CD4-positive, alpha-beta memory T cell (primary cell): ENCODE measurements at regions not wholly inside any gene's neighbourhood (a gene's known extent, or its start where the extent isn't known, plus 50 kb on each side); places are given as distances from the start of the nearest gene placed in this dataset.
"Not testable (repeated sequence)": the region's sequence is repeated elsewhere in the genome, so short reads cannot be mapped to it uniquely, and the experiment has no call there.

Experiments
- CTCF ChIA-PET: fragments of 350-600 bp; sonication (Branson Sonifier 250); formaldehyde crosslinking; loops from one replicate; lab custom pipeline; 2021; ENCODE audit warnings: inconsistent platforms; ENCODE audit not compliant: partially characterized antibody; lab: Charles Lee
- POLR2A ChIA-PET: fragments of 350-600 bp; sonication (Branson Sonifier 250); formaldehyde crosslinking; loops from one replicate; lab custom pipeline; 2021; ENCODE audit not compliant: partially characterized antibody; lab: Charles Lee
- DNase-seq, 5 donors: peaks; one replicate each; pipeline versions ENCODE4 v3.0.0 to v3.0.0-alpha.2; 2020 to 2022; ENCODE audit warnings: mixed read lengths in 1 of 5
- H3K27ac ChIP-seq: one replicate; pipeline ENCODE4 v1.7.0; 2013; ENCODE audit warnings: low read depth, low read length
- H3K27me3 ChIP-seq: 2 replicates; pipeline ENCODE4 v1.7.0; 2013; ENCODE audit warnings: mild to moderate bottlenecking, low read length, moderate library complexity; ENCODE audit not compliant: insufficient read depth
- H3K36me3 ChIP-seq: 2 replicates; pipeline ENCODE4 v1.7.0; 2013; ENCODE audit warnings: mild to moderate bottlenecking, low read length, moderate library complexity; ENCODE audit not compliant: insufficient read depth
- H3K4me1 ChIP-seq: 2 replicates; pipeline ENCODE4 v1.7.0; 2013; ENCODE audit warnings: mild to moderate bottlenecking, low read length, moderate library complexity; ENCODE audit not compliant: insufficient read depth
- H3K4me3 ChIP-seq, 2 donors: one replicate each; pipeline ENCODE4 v1.7.0; 2013; ENCODE audit warnings: low read length in 2 of 2, mild to moderate bottlenecking in 1 of 2
- H3K9me3 ChIP-seq, 2 donors: one replicate each; pipeline ENCODE4 v1.7.0; 2013; ENCODE audit warnings: low read length in 2 of 2, control low read depth in 1 of 2; ENCODE audit not compliant: control insufficient read depth in 1 of 2
- H3K27ac Mint-ChIP-seq, 7 donors: one replicate each; pipeline ENCODE4 v1.8.0; 2020 to 2021; ENCODE audit warnings: mixed read lengths in 7 of 7, mild to moderate bottlenecking in 6 of 7, inconsistent platforms in 3 of 7, moderate library complexity in 3 of 7
- H3K27me3 Mint-ChIP-seq, 2 donors: one replicate each; pipeline ENCODE4 v1.8.0; 2020 to 2021; ENCODE audit warnings: mixed read lengths in 2 of 2
- H3K36me3 Mint-ChIP-seq, 2 donors: one replicate each; pipeline ENCODE4 v1.8.0; 2020 to 2021; ENCODE audit warnings: mixed read lengths in 2 of 2, inconsistent platforms in 1 of 2, mild to moderate bottlenecking in 1 of 2
- H3K4me1 Mint-ChIP-seq, 4 donors: one replicate each; pipeline ENCODE4 v1.8.0; 2020 to 2021; ENCODE audit warnings: mixed read lengths in 4 of 4, mild to moderate bottlenecking in 1 of 4
- H3K4me3 Mint-ChIP-seq, 8 donors: one replicate each; pipeline ENCODE4 v1.8.0; 2020 to 2021; ENCODE audit warnings: mixed read lengths in 8 of 8, mild to moderate bottlenecking in 7 of 8, moderate library complexity in 6 of 8, inconsistent platforms in 3 of 8
- H3K9me3 Mint-ChIP-seq, 8 donors: one replicate each; pipeline ENCODE4 v1.8.0; 2020 to 2021; ENCODE audit warnings: mixed read lengths in 8 of 8, mild to moderate bottlenecking in 5 of 8, inconsistent platforms in 3 of 8, moderate library complexity in 1 of 8
- intact Hi-C: fragments of 100-400 bp; cut with micrococcal nuclease; formaldehyde crosslinking; loops from one replicate; pipeline ENCODE4 v1.15.1; 2023

DNA sequence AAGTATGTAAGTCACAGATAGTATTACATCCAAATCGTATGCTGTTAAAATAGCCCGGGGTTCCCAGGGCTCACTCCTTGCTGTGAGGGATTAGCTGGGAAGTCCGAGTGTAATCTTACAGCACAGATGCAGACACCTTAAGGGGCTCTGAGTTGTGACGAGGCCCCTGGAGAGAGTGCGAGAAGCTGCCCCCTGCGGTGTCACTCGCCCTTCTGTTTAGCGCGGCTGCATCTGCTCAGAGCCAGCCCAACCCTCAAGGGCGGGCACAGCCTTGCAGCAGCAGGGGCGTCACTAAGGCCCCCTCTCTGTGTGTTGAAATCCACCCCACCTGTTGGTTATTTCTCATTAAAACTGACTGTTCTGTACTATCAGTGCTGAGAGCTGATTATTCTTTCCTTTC, 135.8 kb downstream of the LAT start:
- Mint-ChIP-seq H3K4me1 (peaks cover 4 to 19% (median 6%) of the 10 kb centered on the region in 4 donors), H3K36me3 (peaks cover 21 to 39% of the 10 kb centered on the region in 2 donors)
- CTCF ChIA-PET, DNase-seq, POLR2A ChIA-PET, H3K27me3 Mint-ChIP-seq, intact Hi-C loops, H3K9me3 ChIP-seq, H3K4me3 Mint-ChIP-seq, H3K27me3 ChIP-seq, H3K4me3 ChIP-seq, H3K27ac Mint-ChIP-seq, H3K9me3 Mint-ChIP-seq, H3K4me1 ChIP-seq, H3K27ac ChIP-seq: not testable (repeated sequence)
- H3K36me3 ChIP-seq: peaks cover 14% of the 10 kb centered on the region

DNA sequence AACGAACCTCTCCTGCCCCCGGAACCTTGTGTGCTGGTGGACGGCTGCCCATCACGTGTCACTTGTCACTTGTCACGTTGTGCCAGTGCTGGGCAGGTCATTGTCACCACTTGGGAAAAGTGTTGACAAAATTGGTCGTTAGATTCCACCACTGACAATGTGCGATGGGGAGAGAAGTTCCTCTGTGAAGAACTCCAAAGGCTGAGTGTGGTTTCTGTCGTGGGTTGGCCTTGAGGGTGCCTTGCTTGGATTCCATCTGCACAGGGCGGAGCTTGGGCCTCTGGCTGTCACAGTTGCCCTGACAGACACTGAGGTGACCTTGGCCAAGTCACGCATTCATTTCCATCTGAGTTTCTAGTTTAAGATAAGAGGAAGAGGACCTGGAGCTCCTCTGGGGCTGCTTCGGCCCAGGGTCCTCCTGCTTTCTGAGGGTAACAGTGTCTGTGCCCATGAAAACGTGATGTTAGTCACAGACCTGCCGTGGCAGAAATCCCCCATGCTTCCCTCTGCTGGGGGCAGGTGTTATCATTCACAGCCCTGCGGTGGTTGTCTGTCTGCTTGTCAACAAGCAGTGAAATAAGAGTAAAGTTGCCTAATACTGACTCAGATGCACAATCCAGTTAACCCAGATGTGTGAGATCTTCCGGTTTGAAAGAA, 133.6 kb downstream of the LAT start:
- intact Hi-C loops, H3K4me1 ChIP-seq, H3K4me3 ChIP-seq, POLR2A ChIA-PET, H3K9me3 ChIP-seq, CTCF ChIA-PET, H3K9me3 Mint-ChIP-seq, H3K27ac ChIP-seq, H3K27me3 ChIP-seq, H3K4me3 Mint-ChIP-seq, DNase-seq, H3K27me3 Mint-ChIP-seq: not testable (repeated sequence)
- H3K36me3 ChIP-seq: peaks cover 19% of the 10 kb centered on the region
- Mint-ChIP-seq H3K27ac (peak overlapping the region in 5 of 7 donors; percentile 31 to 70 (median 52)), H3K4me1 (peaks cover 8 to 28% (median 18%) of the 10 kb centered on the region in 4 donors), H3K36me3 (peaks cover 26 to 51% of the 10 kb centered on the region in 2 donors)

DNA sequence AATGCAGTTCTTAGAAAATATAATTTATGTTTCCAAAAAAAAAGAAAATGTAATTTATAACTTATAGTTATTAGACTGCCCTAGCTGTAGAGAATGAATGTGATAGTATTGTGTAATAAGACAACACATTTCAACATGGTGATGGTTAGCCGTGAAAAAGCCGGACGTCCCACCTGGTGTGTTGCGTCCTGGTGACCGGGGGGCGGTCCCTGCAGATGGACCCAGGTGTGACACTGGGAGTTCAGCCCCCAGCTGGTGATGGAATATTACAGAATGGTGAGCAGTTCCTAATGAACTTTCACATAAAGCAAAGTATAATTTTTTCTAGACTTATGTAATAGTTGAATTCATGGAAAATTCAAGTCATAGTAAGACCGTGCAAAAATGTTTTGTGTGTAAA, 132.8 kb downstream of the LAT start:
- Histone ChIP-seq H3K27ac (no peak overlapping the region), H3K4me3 (no peak overlapping the region), H3K27me3 (no peaks in the 10 kb centered on the region), H3K4me1 (peaks cover 3% of the 10 kb centered on the region), H3K36me3 (peaks cover 23% of the 10 kb centered on the region), H3K9me3 (no peaks in the 10 kb centered on the region)
- intact Hi-C loops: no loop called here
- Mint-ChIP-seq H3K27ac (peak overlapping the region in 4 of 7 donors; percentile 37 to 84 (median 52)), H3K27me3 (no peaks in the 10 kb centered on the region), H3K4me1 (peaks cover 9 to 33% (median 22%) of the 10 kb centered on the region in 4 donors), H3K36me3 (peaks cover 30 to 47% of the 10 kb centered on the region in 2 donors), H3K4me3 (no peak overlapping the region), H3K9me3 (no peaks in the 10 kb centered on the region)
- POLR2A ChIA-PET: no interaction called here
- no peak for DNase-seq
- CTCF ChIA-PET: no interaction called here

GRCh38 chr16:29116980-29117379, 132.1 kb downstream of the LAT start:
- Mint-ChIP-seq H3K36me3 (peaks cover 26 to 49% of the 10 kb centered on the region in 2 donors), H3K27me3 (no peaks in the 10 kb centered on the region), H3K27ac (peak overlapping the region in 2 of 7 donors; percentile 36 to 61), H3K9me3 (no peaks in the 10 kb centered on the region), H3K4me1 (peaks cover 9 to 33% (median 23%) of the 10 kb centered on the region in 4 donors), H3K4me3 (no peak overlapping the region)
- POLR2A ChIA-PET: no interaction called here
- Histone ChIP-seq H3K27ac (no peak overlapping the region), H3K27me3 (no peaks in the 10 kb centered on the region), H3K9me3 (no peaks in the 10 kb centered on the region), H3K4me3 (no peak overlapping the region), H3K36me3 (peaks cover 23% of the 10 kb centered on the region), H3K4me1 (peaks cover 3% of the 10 kb centered on the region)
- intact Hi-C loops: no loop called here
- CTCF ChIA-PET: no interaction called here
- DNase-seq: no peak

DNA sequence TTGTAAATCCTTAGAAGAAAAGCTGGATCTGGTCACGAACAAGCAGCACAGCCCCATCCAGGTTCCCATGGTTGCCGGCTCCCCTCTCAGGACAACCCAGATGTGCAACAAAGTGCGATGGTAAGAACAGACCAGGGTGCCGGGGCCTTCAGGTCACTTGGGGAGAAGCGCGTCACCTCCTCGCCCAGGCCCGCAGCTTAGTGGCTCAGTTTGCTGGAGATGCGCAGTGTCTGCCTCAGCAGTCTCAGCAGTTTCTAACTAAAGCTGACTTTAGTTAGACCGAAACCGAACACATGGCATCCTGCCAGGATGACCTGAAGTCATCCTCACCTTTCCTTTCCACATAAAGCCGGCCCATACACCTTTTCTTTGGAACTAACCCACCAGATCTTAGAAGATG, 131.4 kb downstream of the LAT start:
- Mint-ChIP-seq H3K36me3 (peaks cover 29 to 49% of the 10 kb centered on the region in 2 donors), H3K27ac (peak overlapping the region in 4 of 7 donors; percentile 17 to 64 (median 46)), H3K4me1 (peaks cover 9 to 39% (median 22%) of the 10 kb centered on the region in 4 donors)
- H3K27ac ChIP-seq, DNase-seq, H3K9me3 Mint-ChIP-seq, H3K27me3 ChIP-seq, H3K9me3 ChIP-seq, intact Hi-C loops, H3K4me3 Mint-ChIP-seq, H3K27me3 Mint-ChIP-seq, POLR2A ChIA-PET, H3K4me1 ChIP-seq, CTCF ChIA-PET, H3K4me3 ChIP-seq: not testable (repeated sequence)
- H3K36me3 ChIP-seq: peaks cover 23% of the 10 kb centered on the region

GRCh38 chr16:29115802-29116141, 130.9 kb downstream of the LAT start:
- Mint-ChIP-seq H3K27ac (peak overlapping the region in 1 of 7 donors; percentile 43), H3K36me3 (peaks cover 33 to 51% of the 10 kb centered on the region in 2 donors), H3K4me1 (peaks cover 9 to 43% (median 22%) of the 10 kb centered on the region in 4 donors)
- H3K27me3 ChIP-seq, DNase-seq, CTCF ChIA-PET, intact Hi-C loops, H3K9me3 Mint-ChIP-seq, H3K4me3 ChIP-seq, H3K27ac ChIP-seq, H3K4me1 ChIP-seq, POLR2A ChIA-PET, H3K4me3 Mint-ChIP-seq, H3K9me3 ChIP-seq, H3K27me3 Mint-ChIP-seq: not testable (repeated sequence)
- H3K36me3 ChIP-seq: peaks cover 23% of the 10 kb centered on the region

DNA sequence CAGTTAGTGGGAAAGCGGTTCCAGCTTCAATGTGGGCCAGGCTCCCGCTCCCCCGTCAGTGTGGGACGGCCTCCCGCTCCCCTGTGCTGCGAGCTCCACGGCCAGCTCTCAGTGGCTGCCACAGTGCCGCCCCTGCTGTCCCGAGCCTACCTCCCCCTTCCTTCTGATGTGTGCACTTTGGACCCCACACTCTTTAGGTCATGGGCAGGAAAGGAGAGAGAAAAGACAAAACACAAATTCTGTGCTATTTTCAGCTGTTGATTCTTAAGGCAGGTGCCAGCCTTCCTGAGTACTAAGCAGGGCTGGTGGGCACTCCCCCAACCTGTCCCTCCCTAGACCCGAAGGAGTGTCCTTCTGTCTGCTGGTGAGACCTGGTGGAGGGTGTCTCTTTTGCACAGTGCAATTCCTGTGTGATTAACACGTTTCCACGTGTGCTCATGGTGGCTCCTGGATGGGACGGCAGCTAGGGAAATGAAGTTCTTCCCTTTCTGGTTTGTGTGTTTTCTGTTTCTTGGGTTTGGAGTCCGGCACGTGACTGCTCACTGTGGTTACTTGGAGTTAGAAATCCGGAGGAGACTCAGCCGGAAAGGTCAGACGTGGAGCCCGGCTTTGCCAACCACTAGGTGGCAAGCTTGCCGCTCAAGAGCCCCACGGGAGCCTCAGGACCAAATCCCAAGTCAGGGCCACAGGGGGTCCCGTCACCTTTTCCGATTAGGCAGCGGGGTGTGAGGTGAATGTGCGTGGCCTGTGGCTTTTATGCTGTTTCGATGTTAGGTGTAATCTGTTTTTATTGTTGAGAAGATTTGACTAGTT, 130.3 kb downstream of the LAT start:
- DNase-seq, H3K9me3 Mint-ChIP-seq, H3K27me3 Mint-ChIP-seq, H3K27me3 ChIP-seq, intact Hi-C loops, H3K4me1 ChIP-seq, H3K9me3 ChIP-seq, H3K4me3 ChIP-seq, H3K27ac ChIP-seq: not testable (repeated sequence)
- H3K36me3 ChIP-seq: peaks cover 23% of the 10 kb centered on the region
- H3K27ac Mint-ChIP-seq: peak overlapping the region in 6 of 7 donors; percentile 46 to 93 (median 76)
- H3K36me3 Mint-ChIP-seq: peaks cover 33 to 57% of the 10 kb centered on the region in 2 donors
- POLR2A ChIA-PET: interaction anchor here (0.6 kb wide), 1 partner anchor 36 kb away, joined by 3 read pairs; no protein-coding TSS in a partner anchor
- peak overlapping the region in 3 of 8 donors; percentile 34 to 57 (median 56) for H3K4me3 Mint-ChIP-seq
- CTCF ChIA-PET: interaction anchor here (0.9 kb wide), 3 partner anchors 35 to 141 kb away, joined by 3 to 4 read pairs (median 3); no protein-coding TSS in a partner anchor
- peaks cover 9 to 43% (median 22%) of the 10 kb centered on the region in 4 donors for H3K4me1 Mint-ChIP-seq
